Stomach (tissue), 8 donors: ENCODE measurements at regions not wholly inside any gene's neighbourhood (a gene's known extent, or its start where the extent isn't known, plus 50 kb on each side); places are given as distances from the start of the nearest gene placed in this dataset.

Experiments
- DNase-seq, 2 donors: peaks; one replicate each; pipeline versions ENCODE4 v3.0.0 to v3.0.0-alpha.2; 2013 to 2019
- H3K27ac ChIP-seq, 5 donors: fragments of 200-600 bp in 4 of 5; sonication (generic) in 4 of 5; one replicate each; pipeline ENCODE4 v1.5.1; 2013 to 2019; ENCODE audit warnings: mild to moderate bottlenecking in 1 of 5, moderate library complexity in 1 of 5
- H3K27me3 ChIP-seq, 3 donors: fragments of 200-600 bp; sonication (generic); one replicate each; pipeline ENCODE4 v1.5.1; 2017 to 2019; ENCODE audit warnings: mixed run types in 1 of 3
- H3K36me3 ChIP-seq, 4 donors: fragments of 200-600 bp; sonication (generic); 1 replicate in 3 of 4; 2 replicates in 1 of 4; pipeline ENCODE4 v1.5.1; 2016 to 2019
- H3K4me1 ChIP-seq, 4 donors: fragments of 200-600 bp; sonication (generic); one replicate each; pipeline ENCODE4 v1.5.1; 2016 to 2019
- H3K4me3 ChIP-seq, 4 donors: fragments of 200-600 bp; sonication (generic) in 3 of 4; one replicate each; pipeline ENCODE4 v1.5.1; 2016 to 2019; ENCODE audit warnings: mild to moderate bottlenecking in 1 of 4
- H3K9me3 ChIP-seq, 4 donors: fragments of 200-600 bp; sonication (generic); one replicate each; pipeline ENCODE4 v1.5.1; 2016 to 2019
- CTCF ChIP-seq, 7 experiments: fragments of 450-650 bp in 4 of 7; fragments of 200-600 bp in 3 of 7; sonication (generic) in 3 of 7; IDR thresholded peaks; one replicate each; pipeline ENCODE4 v1.5.1; 2016 to 2019; ENCODE audit warnings: antibody characterized with exemption in 7 of 7, control low read depth in 2 of 7, mild to moderate bottlenecking in 1 of 7
- EP300 ChIP-seq: sonication (generic); formaldehyde crosslinking; IDR thresholded peaks from one replicate; pipeline ENCODE4 v1.6.1; 2017; ENCODE audit warnings: antibody characterized with exemption
- POLR2A ChIP-seq, 4 donors: fragments of 450-650 bp; IDR thresholded peaks; one replicate each; pipeline ENCODE4 v1.6.1; 2016; ENCODE audit warnings: antibody characterized with exemption in 4 of 4, control low read depth in 2 of 4, mild to moderate bottlenecking in 1 of 4, moderate library complexity in 1 of 4
- POLR2AphosphoS5 ChIP-seq, 3 donors: sonication (generic); formaldehyde crosslinking; IDR thresholded peaks; one replicate each; pipeline ENCODE4 v1.6.1; 2016; ENCODE audit warnings: antibody characterized with exemption in 3 of 3
- WGBS, 5 donors: extraction: QIAGEN DNeasy Blood & Tissue Kit in 3 of 5; methylation state at CpG; one replicate each; pipeline versions ENCODE4 v1.1.5 to v1.1.7; 2013 to 2018; 5-methylcytosine and 5-hydroxymethylcytosine counted together
- intact Hi-C: fragments of 100-400 bp; cut with DNase I; formaldehyde crosslinking; loops from one replicate; pipeline ENCODE4 v1.15.1; 2023; ENCODE audit warnings: low total_unique reads
- donor health status: healthy with polysubstance abuse.
- donor health status: Bipolar disorder and iron deficiency.
- donor health status: healthy.

- peaks cover 0 to 11% (median 0%) of the 10 kb centered on the region in 4 donors for H3K9me3 ChIP-seq
- H3K27ac ChIP-seq = no peak overlapping the region
- H3K27me3 ChIP-seq = no peaks in the 10 kb centered on the region
- no peak for DNase-seq
- no peaks in the 10 kb centered on the region for H3K36me3 ChIP-seq
- H3K4me3 ChIP-seq = no peak overlapping the region
- H3K4me1 ChIP-seq = no peaks in the 10 kb centered on the region
- TF ChIP-seq POLR2AphosphoS5 (IDR thresholded peaks at IDR 0.05) (no peak), POLR2A (IDR thresholded peaks at IDR 0.05) (no peak), EP300 (no peak), CTCF (IDR thresholded peaks at IDR 0.05) (no peak)
- intact Hi-C loops = no loop called here
- WGBS, 5 donors = 52 to 80% (median 73%) methylated on average over 1 of the region's 1 CpG
Measured at GRCh38 chr1:103931891-103932290, 182.2 kb downstream of the AMY1C start.

GRCh38 chr1:103937763-103938357, 188.2 kb downstream of the AMY1C start:
- intact Hi-C loops = no loop called here
- no peak for DNase-seq
- TF ChIP-seq POLR2A (IDR thresholded peaks at IDR 0.05) (no peak), EP300 (no peak), POLR2AphosphoS5 (IDR thresholded peaks at IDR 0.05) (no peak), CTCF (IDR thresholded peaks at IDR 0.05) (no peak)

GRCh38 chr1:103941086-103941485, 191.4 kb downstream of the AMY1C start:
- no peak overlapping the region for H3K27ac ChIP-seq
- no peak for TF ChIP-seq POLR2AphosphoS5 (IDR thresholded peaks at IDR 0.05)
- no peaks in the 10 kb centered on the region for H3K4me1 ChIP-seq
- DNase-seq = no peak
- no peak overlapping the region for H3K4me3 ChIP-seq
- intact Hi-C loops = no loop called here
- H3K36me3 ChIP-seq = no peaks in the 10 kb centered on the region
- H3K27me3 ChIP-seq = no peaks in the 10 kb centered on the region
- no peaks in the 10 kb centered on the region for H3K9me3 ChIP-seq
- WGBS, 5 donors = 22 to 37% (median 28%) methylated on average over 3 of the region's 3 CpGs

More at GRCh38 chr1:103937763-103938357, 188.2 kb downstream of the AMY1C start:
- H3K27ac ChIP-seq = no peak overlapping the region
- WGBS, 5 donors = 60 to 79% (median 73%) methylated on average over 4 of the region's 4 CpGs
- H3K36me3 ChIP-seq = no peaks in the 10 kb centered on the region
- no peaks in the 10 kb centered on the region for H3K9me3 ChIP-seq
- H3K4me3 ChIP-seq = no peak overlapping the region
- H3K27me3 ChIP-seq = no peaks in the 10 kb centered on the region
- H3K4me1 ChIP-seq = no peaks in the 10 kb centered on the region

- Histone ChIP-seq H3K27ac (no peak overlapping the region), H3K4me3 (no peak overlapping the region), H3K36me3 (no peaks in the 10 kb centered on the region), H3K4me1 (no peaks in the 10 kb centered on the region), H3K9me3 (no peaks in the 10 kb centered on the region), H3K27me3 (no peaks in the 10 kb centered on the region)
- WGBS, 5 donors = 58 to 100% (median 69%) methylated on average over 1 of the region's 1 CpG
- no peak for DNase-seq
- TF ChIP-seq POLR2A (IDR thresholded peaks at IDR 0.05) (no peak), POLR2AphosphoS5 (IDR thresholded peaks at IDR 0.05) (no peak), CTCF (IDR thresholded peaks at IDR 0.05) (no peak), EP300 (no peak)
- intact Hi-C loops = no loop called here
Measured at GRCh38 chr1:103942029-103942428, 192.3 kb downstream of the AMY1C start.

GRCh38 chr1:103945774-103946173, 196.1 kb downstream of the AMY1C start:
- Histone ChIP-seq H3K4me1 (no peaks in the 10 kb centered on the region), H3K36me3 (no peaks in the 10 kb centered on the region), H3K27ac (no peak overlapping the region), H3K27me3 (no peaks in the 10 kb centered on the region), H3K9me3 (no peaks in the 10 kb centered on the region), H3K4me3 (no peak overlapping the region)
- WGBS, 5 donors = 33 to 60% (median 56%) methylated on average over 3 of the region's 3 CpGs
- no peak for DNase-seq
- TF ChIP-seq CTCF (IDR thresholded peaks at IDR 0.05) (no peak), POLR2A (IDR thresholded peaks at IDR 0.05) (no peak), POLR2AphosphoS5 (IDR thresholded peaks at IDR 0.05) (no peak), EP300 (no peak)
- intact Hi-C loops = no loop called here
